Loucy (cell line): ENCODE measurements at regions not wholly inside any gene's neighbourhood (a gene's known extent, or its start where the extent isn't known, plus 50 kb on each side); places are given as distances from the start of the nearest gene placed in this dataset.

Source experiments
- CTCF ChIP-seq: fragments of 200-600 bp; sonication (generic); conservative IDR thresholded peaks from 2 replicates; pipeline ENCODE4 v1.5.1; 2014; ENCODE audit warnings: mild to moderate bottlenecking, antibody characterized with exemption, low read length
- EZH2phosphoT487 ChIP-seq: fragments of 200-600 bp; IDR thresholded peaks from 2 replicates; pipeline ENCODE4 v1.6.1; 2018; ENCODE audit warnings: antibody characterized with exemption, mild to moderate bottlenecking, moderate library complexity, borderline replicate concordance

- TF ChIP-seq CTCF (no peak), EZH2phosphoT487 (no peak)
Measured at GRCh38 chr10:8272794-8273425, 218.4 kb downstream of the GATA3 start.
